DND-41 (cell line): ENCODE measurements at regions not wholly inside any gene's neighbourhood (a gene's known extent, or its start where the extent isn't known, plus 50 kb on each side); places are given as distances from the start of the nearest gene placed in this dataset.

Source experiments
- EZH2 ChIP-seq: IDR thresholded peaks from 3 replicates; pipeline ENCODE4 v1.6.1; 2012; ENCODE audit warnings: borderline replicate concordance, low read depth, mild to moderate bottlenecking, moderate library complexity, low read length, inconsistent platforms; ENCODE audit not compliant: severe bottlenecking
- TF ChIP-seq, protein P1 (sequence below): IDR thresholded peaks from 2 replicates; pipeline ENCODE4 v1.5.1; 2012; ENCODE audit warnings: borderline replicate concordance, low read length, moderate library complexity, mild to moderate bottlenecking; ENCODE audit not compliant: poor library complexity, severe bottlenecking; ENCODE audit errors: extremely low read depth

DNA sequence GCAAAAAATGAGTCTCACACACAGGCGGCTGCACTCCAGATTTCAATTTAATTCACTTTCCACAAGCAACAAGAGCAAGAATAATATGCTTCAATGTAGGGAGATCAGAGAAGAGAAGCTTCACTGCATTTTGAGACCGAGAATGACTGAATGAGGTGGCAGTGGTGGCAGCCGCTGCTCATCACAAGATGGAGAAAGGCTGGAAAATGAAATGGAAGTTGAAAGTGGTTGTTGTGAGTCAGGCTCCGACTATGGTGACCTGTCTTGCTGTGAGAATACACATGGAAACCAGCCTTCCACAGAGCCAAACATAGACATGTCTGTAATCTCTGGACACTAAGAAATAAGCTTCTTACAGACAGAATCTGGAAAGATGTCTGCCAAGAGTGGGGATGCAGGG is 499.6 kb upstream of the LRRN3 start:
- TF ChIP-seq, protein P1, sequence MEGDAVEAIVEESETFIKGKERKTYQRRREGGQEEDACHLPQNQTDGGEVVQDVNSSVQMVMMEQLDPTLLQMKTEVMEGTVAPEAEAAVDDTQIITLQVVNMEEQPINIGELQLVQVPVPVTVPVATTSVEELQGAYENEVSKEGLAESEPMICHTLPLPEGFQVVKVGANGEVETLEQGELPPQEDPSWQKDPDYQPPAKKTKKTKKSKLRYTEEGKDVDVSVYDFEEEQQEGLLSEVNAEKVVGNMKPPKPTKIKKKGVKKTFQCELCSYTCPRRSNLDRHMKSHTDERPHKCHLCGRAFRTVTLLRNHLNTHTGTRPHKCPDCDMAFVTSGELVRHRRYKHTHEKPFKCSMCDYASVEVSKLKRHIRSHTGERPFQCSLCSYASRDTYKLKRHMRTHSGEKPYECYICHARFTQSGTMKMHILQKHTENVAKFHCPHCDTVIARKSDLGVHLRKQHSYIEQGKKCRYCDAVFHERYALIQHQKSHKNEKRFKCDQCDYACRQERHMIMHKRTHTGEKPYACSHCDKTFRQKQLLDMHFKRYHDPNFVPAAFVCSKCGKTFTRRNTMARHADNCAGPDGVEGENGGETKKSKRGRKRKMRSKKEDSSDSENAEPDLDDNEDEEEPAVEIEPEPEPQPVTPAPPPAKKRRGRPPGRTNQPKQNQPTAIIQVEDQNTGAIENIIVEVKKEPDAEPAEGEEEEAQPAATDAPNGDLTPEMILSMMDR: no peak
- no peak for TF ChIP-seq EZH2
